ENCODE measurements at regions not wholly inside any gene's neighbourhood (a gene's known extent, or its start where the extent isn't known, plus 50 kb on each side); places are given as distances from the start of the nearest gene placed in this dataset.
"Not testable (repeated sequence)": the region's sequence is repeated elsewhere in the genome, so short reads cannot be mapped to it uniquely, and the experiment has no call there.

DNA sequence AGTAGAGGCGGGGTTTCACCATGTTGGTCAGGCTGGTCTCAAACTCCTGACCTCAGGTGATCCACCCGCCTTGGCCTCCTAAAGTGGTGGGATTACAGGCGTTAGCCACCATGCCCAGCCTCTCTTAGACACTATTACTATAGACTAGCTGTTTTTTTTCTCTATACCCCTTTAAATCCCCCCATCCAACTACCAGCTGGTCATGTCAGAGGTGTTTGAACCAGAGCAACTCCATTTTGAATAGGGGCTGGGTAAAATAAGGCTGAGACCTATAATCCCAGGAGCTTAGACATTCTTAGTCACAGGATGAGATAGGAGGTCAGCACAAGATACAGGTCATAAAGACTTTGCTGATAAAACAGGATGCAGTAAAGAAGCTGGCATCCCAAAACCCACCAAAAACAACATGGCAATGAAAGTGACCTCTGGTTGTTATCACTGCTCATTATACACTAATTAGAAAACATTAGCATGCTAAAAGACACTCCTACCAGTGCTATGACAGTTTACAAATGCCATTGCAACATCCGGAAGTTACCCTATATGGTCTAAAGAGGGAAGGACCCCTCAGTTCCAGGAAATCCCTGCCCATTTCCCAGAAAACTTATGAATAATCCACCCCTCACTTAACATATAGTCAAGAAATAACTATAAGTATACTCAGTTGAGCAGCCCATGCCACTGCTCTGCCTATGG, 57.8 kb upstream of the GPD1L start:
- Histone ChIP-seq H3K9me3 (ENCODE audit: low read depth, low read length, poor library complexity, severe bottlenecking) (no peaks in the 10 kb centered on the region), H3K27ac (ENCODE audit: low read depth, low read length, poor library complexity, severe bottlenecking) (no peak overlapping the region), H3K4me3 (ENCODE audit: low read depth, low read length, poor library complexity, severe bottlenecking) (no peak overlapping the region), H3K36me3 (ENCODE audit: insufficient read depth, low read length, poor library complexity, severe bottlenecking) (no peaks in the 10 kb centered on the region), H3K4me1 (ENCODE audit: insufficient read depth, low read length, poor library complexity, severe bottlenecking) (peaks cover 4% of the 10 kb centered on the region), H3K27me3 (replicated peaks; ENCODE audit: insufficient read depth, low read depth, low read length, poor library complexity) (no peaks in the 10 kb centered on the region)
- TF ChIP-seq CTCF (conservative IDR thresholded peaks at IDR 0.05; ENCODE audit: low read depth, low read length), result no peak
- TF ChIP-seq EZH2 (IDR thresholded peaks at IDR 0.05; ENCODE audit: borderline replicate concordance, low read depth, low read length, poor library complexity, severe bottlenecking), result no peak
- ChIA-PET CTCF (no interaction called here), POLR2A (ENCODE audit: low non-redundant PET) (no interaction called here)
- no peak for DNase-seq (ENCODE audit: low spot score)
- intact Hi-C loops (cut with micrococcal nuclease; ENCODE audit: unreplicated experiment), result no loop called here
- no TSS peak for BruUV-seq (replicated peaks)

DNA sequence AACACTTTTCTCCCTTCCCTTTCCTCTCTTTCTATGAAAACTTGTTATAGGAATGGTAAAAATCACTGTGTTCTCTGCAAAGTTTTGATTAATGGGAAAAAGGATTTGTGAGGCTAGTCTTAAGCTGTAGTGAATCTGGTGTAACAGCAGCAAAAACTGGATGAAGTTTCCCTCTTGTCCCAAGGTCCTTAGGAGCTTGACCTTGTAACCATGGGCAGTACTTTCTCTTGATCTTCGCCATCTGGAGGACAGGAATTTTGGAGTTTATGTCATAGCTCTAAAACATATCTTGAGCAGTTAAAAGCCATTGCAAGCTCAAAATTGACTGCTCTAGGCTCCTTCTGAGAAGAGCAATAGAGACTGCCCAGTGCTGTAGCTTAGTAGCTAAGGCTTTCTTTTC, 56.5 kb upstream of the GPD1L start:
- peaks cover 2% of the 10 kb centered on the region for H3K4me1 ChIP-seq (ENCODE audit: insufficient read depth, low read length, poor library complexity, severe bottlenecking)
- H3K9me3 ChIP-seq (ENCODE audit: low read depth, low read length, poor library complexity, severe bottlenecking), result no peaks in the 10 kb centered on the region
- intact Hi-C loops (cut with micrococcal nuclease; ENCODE audit: unreplicated experiment), result no loop called here
- H3K27me3 ChIP-seq (replicated peaks; ENCODE audit: insufficient read depth, low read depth, low read length, poor library complexity), result no peaks in the 10 kb centered on the region
- no TSS peak for BruUV-seq (replicated peaks)
- DNase-seq (ENCODE audit: low spot score), result no peak
- H3K27ac ChIP-seq (ENCODE audit: low read depth, low read length, poor library complexity, severe bottlenecking), result no peak overlapping the region
- TF ChIP-seq EZH2 (IDR thresholded peaks at IDR 0.05; ENCODE audit: borderline replicate concordance, low read depth, low read length, poor library complexity, severe bottlenecking) (no peak), CTCF (conservative IDR thresholded peaks at IDR 0.05; ENCODE audit: low read depth, low read length) (no peak)
- no peaks in the 10 kb centered on the region for H3K36me3 ChIP-seq (ENCODE audit: insufficient read depth, low read length, poor library complexity, severe bottlenecking)
- H3K4me3 ChIP-seq (ENCODE audit: low read depth, low read length, poor library complexity, severe bottlenecking), result no peak overlapping the region
- CTCF ChIA-PET, result no interaction called here
- POLR2A ChIA-PET (ENCODE audit: low non-redundant PET), result no interaction called here

DNA sequence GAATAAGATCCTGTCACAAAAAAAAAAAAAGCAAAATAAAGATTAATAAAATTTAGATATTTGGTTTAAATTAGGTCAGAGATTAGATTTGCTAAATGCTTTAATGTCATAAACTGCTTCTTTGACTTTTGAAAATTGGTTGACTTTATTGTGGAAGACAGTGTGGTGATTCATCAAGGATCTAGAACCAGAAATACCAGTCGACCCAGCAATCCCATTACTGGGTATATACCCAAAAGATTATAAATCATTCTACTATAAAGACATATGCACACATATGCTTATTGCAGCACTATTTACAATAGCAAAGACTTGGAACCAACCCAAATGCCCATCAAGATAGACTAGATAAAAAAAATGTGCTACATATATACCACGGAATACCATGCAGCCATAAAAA, 54.2 kb upstream of the GPD1L start:
- H3K27ac ChIP-seq (ENCODE audit: low read depth, low read length, poor library complexity, severe bottlenecking); POLR2A ChIA-PET (ENCODE audit: low non-redundant PET); H3K9me3 ChIP-seq (ENCODE audit: low read depth, low read length, poor library complexity, severe bottlenecking); H3K4me3 ChIP-seq (ENCODE audit: low read depth, low read length, poor library complexity, severe bottlenecking); CTCF ChIA-PET; H3K4me1 ChIP-seq (ENCODE audit: insufficient read depth, low read length, poor library complexity, severe bottlenecking); BruUV-seq (replicated peaks); DNase-seq (ENCODE audit: low spot score); H3K27me3 ChIP-seq (replicated peaks; ENCODE audit: insufficient read depth, low read depth, low read length, poor library complexity); H3K36me3 ChIP-seq (ENCODE audit: insufficient read depth, low read length, poor library complexity, severe bottlenecking); intact Hi-C loops (cut with micrococcal nuclease; ENCODE audit: unreplicated experiment): not testable (repeated sequence)

DNA sequence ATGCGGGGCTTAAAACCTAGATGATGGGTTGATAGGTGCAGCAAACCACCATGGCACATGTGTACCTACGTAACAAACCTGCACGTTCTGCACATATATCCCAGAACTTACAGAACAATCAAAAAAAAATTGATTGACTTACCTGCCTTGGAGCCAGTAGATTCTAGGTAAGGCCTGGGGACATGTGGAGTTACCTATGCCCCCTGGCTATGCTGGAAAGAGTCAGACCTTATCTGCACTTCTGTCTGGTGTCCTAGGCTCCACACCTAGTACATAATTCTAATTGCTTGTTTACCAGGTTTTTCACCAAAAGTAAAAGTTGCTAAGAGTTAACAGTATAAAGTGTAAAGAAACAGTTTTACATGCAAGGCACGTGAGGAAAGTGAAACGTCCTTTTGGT, 53.6 kb upstream of the GPD1L start:
- H3K27me3 ChIP-seq (replicated peaks; ENCODE audit: insufficient read depth, low read depth, low read length, poor library complexity); H3K36me3 ChIP-seq (ENCODE audit: insufficient read depth, low read length, poor library complexity, severe bottlenecking); BruUV-seq (replicated peaks); POLR2A ChIA-PET (ENCODE audit: low non-redundant PET); CTCF ChIA-PET; H3K27ac ChIP-seq (ENCODE audit: low read depth, low read length, poor library complexity, severe bottlenecking); DNase-seq (ENCODE audit: low spot score); H3K9me3 ChIP-seq (ENCODE audit: low read depth, low read length, poor library complexity, severe bottlenecking); intact Hi-C loops (cut with micrococcal nuclease; ENCODE audit: unreplicated experiment); H3K4me1 ChIP-seq (ENCODE audit: insufficient read depth, low read length, poor library complexity, severe bottlenecking); H3K4me3 ChIP-seq (ENCODE audit: low read depth, low read length, poor library complexity, severe bottlenecking): not testable (repeated sequence)

Data from A673 (cell line).